ENCODE measurements at regions not wholly inside any gene's neighbourhood (a gene's known extent, or its start where the extent isn't known, plus 50 kb on each side); places are given as distances from the start of the nearest gene placed in this dataset.

DNA sequence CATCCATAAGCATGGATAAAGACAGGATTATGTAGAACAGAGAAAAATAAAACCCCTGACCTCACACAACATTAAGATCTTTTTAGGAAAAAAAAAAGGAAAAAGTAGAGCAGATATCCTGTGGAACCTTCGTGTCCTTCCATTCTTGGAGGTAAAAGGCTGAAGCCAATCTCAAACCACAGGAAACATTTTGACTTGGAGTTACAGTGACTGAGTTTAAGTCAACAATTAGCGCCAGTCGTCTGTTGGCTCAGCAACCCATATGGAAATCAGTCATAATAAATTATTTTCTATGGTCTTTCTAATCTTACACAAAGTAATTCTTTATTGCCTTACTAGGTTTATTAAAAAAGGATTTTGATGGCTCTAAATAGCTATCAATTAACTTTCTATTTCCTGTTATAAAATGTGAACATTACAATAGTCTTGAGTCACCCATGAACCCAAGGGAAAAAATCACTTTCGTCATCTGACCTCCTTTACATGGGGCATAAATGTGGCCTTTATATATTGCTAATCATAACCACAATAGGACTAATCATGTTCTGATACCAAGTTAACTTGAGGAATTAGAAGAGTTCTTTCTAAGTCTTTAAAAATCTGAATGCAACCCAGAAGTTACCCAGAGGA is 592.9 kb downstream of the TFAP2B start:
- DNase-seq (ENCODE audit: low read depth) = no peak
- no peak overlapping the region for H3K4me3 ChIP-seq (ENCODE audit: insufficient read depth, low read depth, low read length)
- Mint-ChIP-seq H3K36me3 (ENCODE audit: low read depth, unreplicated experiment) (no peaks in the 10 kb centered on the region), H3K4me3 (ENCODE audit: unreplicated experiment) (no peak overlapping the region), H3K9me3 (ENCODE audit: unreplicated experiment) (no peaks in the 10 kb centered on the region), H3K4me1 (ENCODE audit: low read depth, unreplicated experiment) (no peaks in the 10 kb centered on the region), H3K27ac (ENCODE audit: unreplicated experiment) (no peak overlapping the region), H3K27me3 (ENCODE audit: low read depth, unreplicated experiment) (peaks cover 6% of the 10 kb centered on the region)
- H3K27me3 ChIP-seq (ENCODE audit: insufficient read depth, low read length) = no peaks in the 10 kb centered on the region
- H2AFZ ChIP-seq (ENCODE audit: low read depth, low read length) = no peak overlapping the region
- no peaks in the 10 kb centered on the region for H3K36me3 ChIP-seq (ENCODE audit: insufficient read depth, low read length)
- no peak for TF ChIP-seq EZH2 (IDR thresholded peaks at IDR 0.05; ENCODE audit: insufficient read depth, low read length)
- TF ChIP-seq, protein P1, sequence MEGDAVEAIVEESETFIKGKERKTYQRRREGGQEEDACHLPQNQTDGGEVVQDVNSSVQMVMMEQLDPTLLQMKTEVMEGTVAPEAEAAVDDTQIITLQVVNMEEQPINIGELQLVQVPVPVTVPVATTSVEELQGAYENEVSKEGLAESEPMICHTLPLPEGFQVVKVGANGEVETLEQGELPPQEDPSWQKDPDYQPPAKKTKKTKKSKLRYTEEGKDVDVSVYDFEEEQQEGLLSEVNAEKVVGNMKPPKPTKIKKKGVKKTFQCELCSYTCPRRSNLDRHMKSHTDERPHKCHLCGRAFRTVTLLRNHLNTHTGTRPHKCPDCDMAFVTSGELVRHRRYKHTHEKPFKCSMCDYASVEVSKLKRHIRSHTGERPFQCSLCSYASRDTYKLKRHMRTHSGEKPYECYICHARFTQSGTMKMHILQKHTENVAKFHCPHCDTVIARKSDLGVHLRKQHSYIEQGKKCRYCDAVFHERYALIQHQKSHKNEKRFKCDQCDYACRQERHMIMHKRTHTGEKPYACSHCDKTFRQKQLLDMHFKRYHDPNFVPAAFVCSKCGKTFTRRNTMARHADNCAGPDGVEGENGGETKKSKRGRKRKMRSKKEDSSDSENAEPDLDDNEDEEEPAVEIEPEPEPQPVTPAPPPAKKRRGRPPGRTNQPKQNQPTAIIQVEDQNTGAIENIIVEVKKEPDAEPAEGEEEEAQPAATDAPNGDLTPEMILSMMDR (IDR thresholded peaks at IDR 0.05; ENCODE audit: insufficient read depth, low read depth, low read length) = no peak
- no peak overlapping the region for H3K9ac ChIP-seq (ENCODE audit: low read length)
- no peaks in the 10 kb centered on the region for H3K9me3 ChIP-seq (ENCODE audit: insufficient read depth, low read depth, low read length)
- no peak overlapping the region for H3K27ac ChIP-seq (ENCODE audit: low read depth, low read length)
- no peaks in the 10 kb centered on the region for H3K79me2 ChIP-seq (ENCODE audit: insufficient read depth, low read length)
- H3K4me2 ChIP-seq (ENCODE audit: low read length) = no peak overlapping the region
- H4K20me1 ChIP-seq (ENCODE audit: insufficient read depth, low read length) = no peaks in the 10 kb centered on the region
- H3K4me1 ChIP-seq (ENCODE audit: insufficient read depth, low read length) = no peaks in the 10 kb centered on the region
- no peak for FAIRE-seq

DNA sequence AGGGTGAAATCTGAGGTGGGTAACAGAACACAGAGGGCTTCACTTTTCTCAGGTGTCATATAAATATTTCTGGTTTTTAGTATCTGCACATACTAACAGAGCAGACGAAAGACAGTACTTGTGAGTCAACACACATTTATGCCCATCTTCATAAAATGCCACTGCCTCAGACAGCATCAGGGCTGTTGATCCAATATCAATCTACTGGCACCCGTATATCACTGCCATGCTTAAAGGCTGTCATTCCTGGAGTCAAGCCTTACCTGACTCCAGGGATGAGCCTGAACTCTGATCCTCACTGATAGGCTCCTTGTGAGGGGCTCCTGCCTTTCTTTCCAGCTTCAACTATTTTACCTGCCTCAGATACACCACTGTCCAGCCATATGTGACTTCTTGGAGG is 595.7 kb downstream of the TFAP2B start:
- no peak for FAIRE-seq

DNA sequence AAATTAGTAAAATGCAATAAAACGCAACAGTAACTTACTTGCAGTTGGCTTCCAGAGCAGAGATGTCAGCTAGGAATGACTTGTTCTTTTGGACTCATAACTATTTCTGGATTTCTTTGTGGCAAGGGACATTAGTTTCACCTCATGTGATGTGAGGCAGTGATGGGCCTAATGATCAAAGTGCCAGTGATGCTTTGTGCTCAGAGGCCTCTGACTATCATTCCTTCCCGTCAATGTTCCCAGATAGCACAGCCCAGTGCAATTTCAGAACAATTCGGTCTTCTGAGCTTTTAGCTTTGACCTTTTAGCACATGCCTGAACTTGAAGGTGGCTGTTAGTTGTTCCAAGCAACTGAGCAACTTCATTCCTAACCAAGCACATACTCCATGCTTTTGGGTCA is 596.8 kb downstream of the TFAP2B start:
- H3K27me3 Mint-ChIP-seq (ENCODE audit: low read depth, unreplicated experiment) = peaks cover 2% of the 10 kb centered on the region
- Histone ChIP-seq H3K79me2 (ENCODE audit: insufficient read depth, low read length) (no peaks in the 10 kb centered on the region), H2AFZ (ENCODE audit: low read depth, low read length) (no peak overlapping the region), H3K27ac (ENCODE audit: low read depth, low read length) (no peak overlapping the region), H3K9me3 (ENCODE audit: insufficient read depth, low read depth, low read length) (no peaks in the 10 kb centered on the region), H3K9ac (ENCODE audit: low read length) (no peak overlapping the region), H3K4me1 (ENCODE audit: insufficient read depth, low read length) (no peaks in the 10 kb centered on the region), H3K36me3 (ENCODE audit: insufficient read depth, low read length) (no peaks in the 10 kb centered on the region), H4K20me1 (ENCODE audit: insufficient read depth, low read length) (no peaks in the 10 kb centered on the region), H3K4me2 (ENCODE audit: low read length) (no peak overlapping the region), H3K4me3 (ENCODE audit: insufficient read depth, low read depth, low read length) (no peak overlapping the region), H3K27me3 (ENCODE audit: insufficient read depth, low read length) (no peaks in the 10 kb centered on the region)
- FAIRE-seq (no peak), DNase-seq (ENCODE audit: low read depth) (no peak)
- no peaks in the 10 kb centered on the region for H3K4me1 Mint-ChIP-seq (ENCODE audit: low read depth, unreplicated experiment)
- no peaks in the 10 kb centered on the region for H3K9me3 Mint-ChIP-seq (ENCODE audit: unreplicated experiment)
- H3K27ac Mint-ChIP-seq (ENCODE audit: unreplicated experiment) = no peak overlapping the region
- H3K4me3 Mint-ChIP-seq (ENCODE audit: unreplicated experiment) = no peak overlapping the region
- H3K36me3 Mint-ChIP-seq (ENCODE audit: low read depth, unreplicated experiment) = no peaks in the 10 kb centered on the region
- no peak for TF ChIP-seq EZH2 (IDR thresholded peaks at IDR 0.05; ENCODE audit: insufficient read depth, low read length)

More for the DNA sequence above, 595.7 kb downstream of the TFAP2B start:
- H3K36me3 Mint-ChIP-seq (ENCODE audit: low read depth, unreplicated experiment) = no peaks in the 10 kb centered on the region
- Histone ChIP-seq H3K79me2 (ENCODE audit: insufficient read depth, low read length) (no peaks in the 10 kb centered on the region), H3K9me3 (ENCODE audit: insufficient read depth, low read depth, low read length) (no peaks in the 10 kb centered on the region), H3K4me1 (ENCODE audit: insufficient read depth, low read length) (no peaks in the 10 kb centered on the region), H3K27me3 (ENCODE audit: insufficient read depth, low read length) (no peaks in the 10 kb centered on the region), H2AFZ (ENCODE audit: low read depth, low read length) (no peak overlapping the region), H3K36me3 (ENCODE audit: insufficient read depth, low read length) (no peaks in the 10 kb centered on the region), H3K9ac (ENCODE audit: low read length) (no peak overlapping the region), H4K20me1 (ENCODE audit: insufficient read depth, low read length) (no peaks in the 10 kb centered on the region), H3K4me3 (ENCODE audit: insufficient read depth, low read depth, low read length) (no peak overlapping the region), H3K4me2 (ENCODE audit: low read length) (no peak overlapping the region), H3K27ac (ENCODE audit: low read depth, low read length) (no peak overlapping the region)
- H3K9me3 Mint-ChIP-seq (ENCODE audit: unreplicated experiment) = no peaks in the 10 kb centered on the region
- DNase-seq (ENCODE audit: low read depth) = no peak
- TF ChIP-seq, protein P1 (IDR thresholded peaks at IDR 0.05; ENCODE audit: insufficient read depth, low read depth, low read length) = no peak
- TF ChIP-seq EZH2 (IDR thresholded peaks at IDR 0.05; ENCODE audit: insufficient read depth, low read length) = no peak
- H3K4me1 Mint-ChIP-seq (ENCODE audit: low read depth, unreplicated experiment) = no peaks in the 10 kb centered on the region
- H3K27ac Mint-ChIP-seq (ENCODE audit: unreplicated experiment) = no peak overlapping the region
- H3K4me3 Mint-ChIP-seq (ENCODE audit: unreplicated experiment) = no peak overlapping the region
- peaks cover 6% of the 10 kb centered on the region for H3K27me3 Mint-ChIP-seq (ENCODE audit: low read depth, unreplicated experiment)
